ENCODE measurements at regions not wholly inside any gene's neighbourhood (a gene's known extent, or its start where the extent isn't known, plus 50 kb on each side); places are given as distances from the start of the nearest gene placed in this dataset.

DNA sequence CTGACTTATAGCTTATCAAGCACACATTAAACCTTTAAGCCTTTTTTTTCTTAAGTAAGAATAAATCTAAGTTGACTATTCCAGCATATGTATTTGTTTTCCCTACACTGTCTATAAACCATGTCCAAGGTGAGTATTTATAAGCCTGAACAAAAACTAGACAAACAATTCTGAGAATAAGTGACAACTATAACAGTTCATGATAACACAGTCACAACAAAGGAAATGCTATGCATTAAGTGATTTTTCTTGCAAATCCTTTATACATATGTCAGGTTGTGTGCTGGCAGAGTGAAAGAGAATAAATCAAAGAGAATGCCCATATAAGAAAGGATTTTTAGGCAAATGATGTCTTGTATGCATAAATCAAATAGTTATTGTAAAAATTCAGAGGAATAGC is 408.8 kb upstream of the KIF2A start:
- no peak overlapping the region for H3K9ac ChIP-seq (ENCODE audit: extremely low read depth, low read length, poor library complexity, severe bottlenecking)
- no peak overlapping the region for H3K4me3 ChIP-seq (ENCODE audit: low read length)
- H3K27me3 ChIP-seq (ENCODE audit: control insufficient read depth, insufficient read depth, low read length, poor library complexity, severe bottlenecking): no peaks in the 10 kb centered on the region
- DNase-seq: no peak
- no peak overlapping the region for H3K4me3 Mint-ChIP-seq
- H3K27me3 Mint-ChIP-seq (ENCODE audit: insufficient read depth): no peaks in the 10 kb centered on the region
- H3K4me1 ChIP-seq (ENCODE audit: control insufficient read depth, insufficient read depth, low read length): no peaks in the 10 kb centered on the region
- peaks cover 20% of the 10 kb centered on the region for H3K9me3 ChIP-seq (ENCODE audit: control insufficient read depth, low read length)
- H3K27ac ChIP-seq (ENCODE audit: low read depth, low read length): no peak overlapping the region
- H3K27ac Mint-ChIP-seq: no peak overlapping the region
- H3K4me1 Mint-ChIP-seq: no peaks in the 10 kb centered on the region
- H3K9me3 Mint-ChIP-seq: peaks cover 22% of the 10 kb centered on the region
- H3K36me3 ChIP-seq (ENCODE audit: control insufficient read depth, insufficient read depth, low read length): no peaks in the 10 kb centered on the region
- TF ChIP-seq, protein P1, sequence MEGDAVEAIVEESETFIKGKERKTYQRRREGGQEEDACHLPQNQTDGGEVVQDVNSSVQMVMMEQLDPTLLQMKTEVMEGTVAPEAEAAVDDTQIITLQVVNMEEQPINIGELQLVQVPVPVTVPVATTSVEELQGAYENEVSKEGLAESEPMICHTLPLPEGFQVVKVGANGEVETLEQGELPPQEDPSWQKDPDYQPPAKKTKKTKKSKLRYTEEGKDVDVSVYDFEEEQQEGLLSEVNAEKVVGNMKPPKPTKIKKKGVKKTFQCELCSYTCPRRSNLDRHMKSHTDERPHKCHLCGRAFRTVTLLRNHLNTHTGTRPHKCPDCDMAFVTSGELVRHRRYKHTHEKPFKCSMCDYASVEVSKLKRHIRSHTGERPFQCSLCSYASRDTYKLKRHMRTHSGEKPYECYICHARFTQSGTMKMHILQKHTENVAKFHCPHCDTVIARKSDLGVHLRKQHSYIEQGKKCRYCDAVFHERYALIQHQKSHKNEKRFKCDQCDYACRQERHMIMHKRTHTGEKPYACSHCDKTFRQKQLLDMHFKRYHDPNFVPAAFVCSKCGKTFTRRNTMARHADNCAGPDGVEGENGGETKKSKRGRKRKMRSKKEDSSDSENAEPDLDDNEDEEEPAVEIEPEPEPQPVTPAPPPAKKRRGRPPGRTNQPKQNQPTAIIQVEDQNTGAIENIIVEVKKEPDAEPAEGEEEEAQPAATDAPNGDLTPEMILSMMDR (conservative IDR thresholded peaks at IDR 0.05): no peak
- no peaks in the 10 kb centered on the region for H3K36me3 Mint-ChIP-seq (ENCODE audit: low read depth)

DNA sequence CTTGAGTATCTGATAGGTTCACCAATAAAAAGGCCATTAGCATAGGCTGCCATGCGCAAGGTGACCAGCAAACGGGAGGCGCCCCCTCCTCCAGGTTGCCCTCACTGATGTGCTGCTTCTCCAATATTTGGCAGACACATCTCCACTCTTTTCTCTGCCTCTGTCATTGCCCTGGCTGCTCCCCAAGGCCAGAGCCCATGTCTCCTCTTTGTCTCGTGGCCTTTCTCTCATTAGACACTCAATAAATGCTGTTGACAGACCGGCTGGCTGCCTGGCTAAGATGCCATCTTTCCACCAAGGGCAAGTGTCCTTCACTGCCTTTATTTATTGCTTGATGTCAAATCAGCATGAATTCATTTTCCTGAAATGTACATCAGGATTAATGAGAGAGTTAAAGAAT is 404.0 kb upstream of the KIF2A start:
- Mint-ChIP-seq H3K4me1 (peaks cover 13% of the 10 kb centered on the region), H3K27ac (no peak overlapping the region), H3K36me3 (ENCODE audit: low read depth) (no peaks in the 10 kb centered on the region), H3K9me3 (no peaks in the 10 kb centered on the region), H3K27me3 (ENCODE audit: insufficient read depth) (no peaks in the 10 kb centered on the region), H3K4me3 (no peak overlapping the region)
- Histone ChIP-seq H3K9ac (ENCODE audit: extremely low read depth, low read length, poor library complexity, severe bottlenecking) (no peak overlapping the region), H3K4me1 (ENCODE audit: control insufficient read depth, insufficient read depth, low read length) (peaks cover 5% of the 10 kb centered on the region), H3K9me3 (ENCODE audit: control insufficient read depth, low read length) (no peaks in the 10 kb centered on the region), H3K27me3 (ENCODE audit: control insufficient read depth, insufficient read depth, low read length, poor library complexity, severe bottlenecking) (no peaks in the 10 kb centered on the region), H3K36me3 (ENCODE audit: control insufficient read depth, insufficient read depth, low read length) (no peaks in the 10 kb centered on the region), H3K27ac (ENCODE audit: low read depth, low read length) (no peak overlapping the region), H3K4me3 (ENCODE audit: low read length) (no peak overlapping the region)
- WGBS, 2 experiments (ENCODE audit: insufficient coverage in 1 of 2, insufficient read length in 1 of 2): 83 to 92% methylated on average over 5 of the region's 5 CpGs
- TF ChIP-seq, protein P1 (conservative IDR thresholded peaks at IDR 0.05): no peak
- DNase-seq: no peak

DNA sequence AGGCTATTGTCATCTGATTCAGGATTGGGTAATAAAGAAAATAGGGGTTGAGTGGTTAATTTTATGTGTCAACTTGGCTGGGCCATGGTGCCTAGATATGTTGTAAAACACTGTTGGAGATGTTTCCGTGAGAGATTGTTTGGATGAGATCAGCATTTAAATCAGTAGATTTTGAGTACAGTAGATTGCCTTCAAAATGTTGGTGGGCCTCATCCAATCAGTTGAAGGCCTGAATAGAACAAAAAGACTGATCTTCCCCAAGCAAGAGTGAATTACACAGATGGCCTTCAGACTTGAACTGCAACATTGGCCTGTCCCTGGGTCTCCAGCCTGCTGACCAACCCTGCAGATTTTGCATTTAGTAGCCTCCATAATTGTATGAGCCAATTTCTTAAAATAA is 401.3 kb upstream of the KIF2A start:
- Histone ChIP-seq H3K4me3 (ENCODE audit: low read length) (no peak overlapping the region), H3K27me3 (ENCODE audit: control insufficient read depth, insufficient read depth, low read length, poor library complexity, severe bottlenecking) (no peaks in the 10 kb centered on the region), H3K9ac (ENCODE audit: extremely low read depth, low read length, poor library complexity, severe bottlenecking) (no peak overlapping the region), H3K4me1 (ENCODE audit: control insufficient read depth, insufficient read depth, low read length) (peaks cover 5% of the 10 kb centered on the region), H3K27ac (ENCODE audit: low read depth, low read length) (no peak overlapping the region), H3K36me3 (ENCODE audit: control insufficient read depth, insufficient read depth, low read length) (no peaks in the 10 kb centered on the region), H3K9me3 (ENCODE audit: control insufficient read depth, low read length) (no peaks in the 10 kb centered on the region)
- DNase-seq: no peak
- TF ChIP-seq, protein P1 (conservative IDR thresholded peaks at IDR 0.05): no peak
- Mint-ChIP-seq H3K4me1 (peaks cover 13% of the 10 kb centered on the region), H3K27ac (no peak overlapping the region), H3K9me3 (no peaks in the 10 kb centered on the region), H3K36me3 (ENCODE audit: low read depth) (no peaks in the 10 kb centered on the region), H3K27me3 (ENCODE audit: insufficient read depth) (no peaks in the 10 kb centered on the region), H3K4me3 (no peak overlapping the region)
- 88 to 100% methylated on average over 1 of the region's 1 CpG for WGBS, 2 experiments (ENCODE audit: insufficient coverage in 1 of 2, insufficient read length in 1 of 2)
